GM23338 (cell line): ENCODE measurements at regions not wholly inside any gene's neighbourhood (a gene's known extent, or its start where the extent isn't known, plus 50 kb on each side); places are given as distances from the start of the nearest gene placed in this dataset.

ENCODE experiments used
- ATAC-seq: fragments of 200-7000 bp; cut with Tn5 transposase; 3 replicates; pipeline ENCODE4 v1.9.1; 2020
- DNase-seq: peaks from one replicate; pipeline ENCODE4 v3.0.0-alpha.2; 2015; ENCODE audit warnings: low spot score
- H2AFZ ChIP-seq: fragments of 200-600 bp; sonication (generic); 2 replicates; pipeline ENCODE4 v1.8.0; 2016; ENCODE audit warnings: antibody characterized with exemption, mild to moderate bottlenecking, moderate library complexity
- H3F3A ChIP-seq: fragments of 200-600 bp; sonication (generic); replicated peaks from 2 replicates; pipeline ENCODE4 v1.8.0; 2017; ENCODE audit warnings: antibody characterized with exemption, mixed run types, low read depth
- H3K27ac ChIP-seq: fragments of 200-600 bp; sonication (generic); 2 replicates; pipeline ENCODE4 v1.6.1; 2016; ENCODE audit warnings: low read depth
- H3K27me3 ChIP-seq: fragments of 200-600 bp; sonication (generic); 2 replicates; pipeline ENCODE4 v1.8.0; 2016; ENCODE audit warnings: mild to moderate bottlenecking, mixed run types, moderate library complexity; ENCODE audit not compliant: insufficient read depth
- H3K36me3 ChIP-seq: fragments of 200-600 bp; sonication (generic); 2 replicates; pipeline ENCODE4 v1.8.0; 2016; ENCODE audit warnings: mild to moderate bottlenecking; ENCODE audit not compliant: insufficient read depth
- H3K4me1 ChIP-seq: fragments of 200-600 bp; sonication (generic); 2 replicates; pipeline ENCODE4 v1.8.0; 2016; ENCODE audit warnings: mild to moderate bottlenecking, moderate library complexity; ENCODE audit not compliant: insufficient read depth
- H3K4me2 ChIP-seq: fragments of 200-600 bp; sonication (generic); 2 replicates; pipeline ENCODE4 v1.7.1; 2017; ENCODE audit warnings: mixed run types
- H3K4me3 ChIP-seq: fragments of 200-600 bp; sonication (generic); 2 replicates; pipeline ENCODE4 v1.6.1; 2016; ENCODE audit warnings: mixed run types
- H3K79me2 ChIP-seq: fragments of 200-600 bp; sonication (generic); replicated peaks from 2 replicates; pipeline ENCODE4 v1.8.0; 2017; ENCODE audit warnings: mild to moderate bottlenecking; ENCODE audit not compliant: insufficient read depth
- H3K9me2 ChIP-seq: fragments of 200-600 bp; sonication (generic); 2 replicates; pipeline ENCODE4 v1.8.0; 2017; ENCODE audit not compliant: insufficient read depth
- H4K20me1 ChIP-seq: fragments of 200-600 bp; sonication (generic); replicated peaks from 2 replicates; pipeline ENCODE4 v1.8.0; 2017; ENCODE audit warnings: mild to moderate bottlenecking; ENCODE audit not compliant: insufficient read depth
- H3K27ac Mint-ChIP-seq: 2 replicates; pipeline ENCODE4 v1.8.0; 2020; ENCODE audit warnings: inconsistent platforms, mild to moderate bottlenecking, moderate library complexity, mixed read lengths
- H3K27me3 Mint-ChIP-seq: 3 replicates; pipeline ENCODE4 v1.8.0; 2022; ENCODE audit warnings: low read depth, mild to moderate bottlenecking, moderate library complexity, mixed read lengths, inconsistent platforms; ENCODE audit not compliant: insufficient read depth, poor library complexity
- H3K36me3 Mint-ChIP-seq: 3 replicates; pipeline ENCODE4 v1.8.0; 2021; ENCODE audit warnings: low read depth, mild to moderate bottlenecking, inconsistent platforms, moderate library complexity, mixed read lengths
- H3K4me1 Mint-ChIP-seq: 3 replicates; pipeline ENCODE4 v1.8.0; 2020; ENCODE audit warnings: mild to moderate bottlenecking, inconsistent platforms, mixed read lengths
- H3K4me3 Mint-ChIP-seq: 3 replicates; pipeline ENCODE4 v1.8.0; 2021; ENCODE audit warnings: moderate library complexity, mild to moderate bottlenecking, inconsistent platforms, mixed read lengths
- H3K9me3 Mint-ChIP-seq: 3 replicates; pipeline ENCODE4 v1.8.0; 2020; ENCODE audit warnings: moderate library complexity, mild to moderate bottlenecking, inconsistent platforms, mixed read lengths
- CREB1 ChIP-seq: fragments of 250-450 bp; sonication (Bioruptor Pico); IDR thresholded peaks from 2 replicates; pipeline ENCODE4 v1.5.0; 2020; ENCODE audit warnings: low read depth, mild to moderate bottlenecking, moderate library complexity
- EZH2 ChIP-seq: fragments of 200-600 bp; sonication (generic); IDR thresholded peaks from one replicate; pipeline ENCODE4 v1.8.0; 2017; ENCODE audit warnings: antibody characterized with exemption, mild to moderate bottlenecking, low read depth; ENCODE audit not compliant: unreplicated experiment
- EZH2phosphoT487 ChIP-seq: fragments of 200-600 bp; sonication (generic); IDR thresholded peaks from one replicate; pipeline ENCODE4 v1.8.1; 2018; ENCODE audit warnings: antibody characterized with exemption; ENCODE audit not compliant: unreplicated experiment
- POLR2AphosphoS5 ChIP-seq: IDR thresholded peaks from 2 replicates; pipeline ENCODE4 v1.6.1; 2016; ENCODE audit warnings: antibody characterized with exemption, low read depth
- STAT1 ChIP-seq: IDR thresholded peaks from one replicate; pipeline ENCODE4 v1.6.1; 2016; ENCODE audit warnings: antibody characterized with exemption; ENCODE audit not compliant: unreplicated experiment
- ZNF331 ChIP-seq: fragments of 250-450 bp; sonication (Bioruptor Pico); IDR thresholded peaks from 2 replicates; pipeline ENCODE4 v1.5.0; 2020; ENCODE audit warnings: low read depth, mild to moderate bottlenecking, moderate library complexity
- ZNF462 ChIP-seq: fragments of 250-450 bp; sonication (Bioruptor Pico); IDR thresholded peaks from 2 replicates; pipeline ENCODE4 v1.5.0; 2020; ENCODE audit warnings: mild to moderate bottlenecking, moderate library complexity
- TF ChIP-seq, protein P1 (sequence below): IDR thresholded peaks from one replicate; pipeline ENCODE4 v1.6.1; 2018; ENCODE audit warnings: antibody characterized with exemption; ENCODE audit not compliant: unreplicated experiment

GRCh38 chr12:114852976-114853529, 169.1 kb upstream of the TBX3 start (continued):
- TF ChIP-seq ZNF462 (CRISPR knock-in tag) = no peak
- no peak for TF ChIP-seq ZNF331 (CRISPR knock-in tag)
- TF ChIP-seq, protein P1, sequence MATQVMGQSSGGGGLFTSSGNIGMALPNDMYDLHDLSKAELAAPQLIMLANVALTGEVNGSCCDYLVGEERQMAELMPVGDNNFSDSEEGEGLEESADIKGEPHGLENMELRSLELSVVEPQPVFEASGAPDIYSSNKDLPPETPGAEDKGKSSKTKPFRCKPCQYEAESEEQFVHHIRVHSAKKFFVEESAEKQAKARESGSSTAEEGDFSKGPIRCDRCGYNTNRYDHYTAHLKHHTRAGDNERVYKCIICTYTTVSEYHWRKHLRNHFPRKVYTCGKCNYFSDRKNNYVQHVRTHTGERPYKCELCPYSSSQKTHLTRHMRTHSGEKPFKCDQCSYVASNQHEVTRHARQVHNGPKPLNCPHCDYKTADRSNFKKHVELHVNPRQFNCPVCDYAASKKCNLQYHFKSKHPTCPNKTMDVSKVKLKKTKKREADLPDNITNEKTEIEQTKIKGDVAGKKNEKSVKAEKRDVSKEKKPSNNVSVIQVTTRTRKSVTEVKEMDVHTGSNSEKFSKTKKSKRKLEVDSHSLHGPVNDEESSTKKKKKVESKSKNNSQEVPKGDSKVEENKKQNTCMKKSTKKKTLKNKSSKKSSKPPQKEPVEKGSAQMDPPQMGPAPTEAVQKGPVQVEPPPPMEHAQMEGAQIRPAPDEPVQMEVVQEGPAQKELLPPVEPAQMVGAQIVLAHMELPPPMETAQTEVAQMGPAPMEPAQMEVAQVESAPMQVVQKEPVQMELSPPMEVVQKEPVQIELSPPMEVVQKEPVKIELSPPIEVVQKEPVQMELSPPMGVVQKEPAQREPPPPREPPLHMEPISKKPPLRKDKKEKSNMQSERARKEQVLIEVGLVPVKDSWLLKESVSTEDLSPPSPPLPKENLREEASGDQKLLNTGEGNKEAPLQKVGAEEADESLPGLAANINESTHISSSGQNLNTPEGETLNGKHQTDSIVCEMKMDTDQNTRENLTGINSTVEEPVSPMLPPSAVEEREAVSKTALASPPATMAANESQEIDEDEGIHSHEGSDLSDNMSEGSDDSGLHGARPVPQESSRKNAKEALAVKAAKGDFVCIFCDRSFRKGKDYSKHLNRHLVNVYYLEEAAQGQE = no peak
- TF ChIP-seq POLR2AphosphoS5 = no peak
- TF ChIP-seq STAT1 = no peak
- no peak for TF ChIP-seq EZH2

GRCh38 chr12:114851981-114852380, 168.0 kb upstream of the TBX3 start:
- Histone ChIP-seq H2AFZ (no peak overlapping the region), H3K79me2 (no peaks in the 10 kb centered on the region), H3K9me2 (no peaks in the 10 kb centered on the region), H3K4me2 (no peak overlapping the region), H4K20me1 (no peaks in the 10 kb centered on the region), H3F3A (no peaks in the 10 kb centered on the region), H3K36me3 (no peaks in the 10 kb centered on the region), H3K4me1 (no peaks in the 10 kb centered on the region), H3K27ac (no peak overlapping the region), H3K4me3 (no peak overlapping the region), H3K27me3 (no peaks in the 10 kb centered on the region)
- peaks cover 14% of the 10 kb centered on the region for H3K9me3 Mint-ChIP-seq
- ATAC-seq = no peak
- no peak overlapping the region for H3K27ac Mint-ChIP-seq
- H3K4me3 Mint-ChIP-seq = no peak overlapping the region
- no peaks in the 10 kb centered on the region for H3K27me3 Mint-ChIP-seq
- H3K4me1 Mint-ChIP-seq = no peaks in the 10 kb centered on the region
- DNase-seq = no peak
- H3K36me3 Mint-ChIP-seq = peaks cover 5% of the 10 kb centered on the region; the same call in 2 of the 3 replicates
- no peak for TF ChIP-seq ZNF331 (CRISPR knock-in tag)
- no peak for TF ChIP-seq POLR2AphosphoS5
- TF ChIP-seq EZH2phosphoT487 = no peak
- TF ChIP-seq CREB1 (CRISPR knock-in tag) = no peak
